ENCODE measurements at regions not wholly inside any gene's neighbourhood (a gene's known extent, or its start where the extent isn't known, plus 50 kb on each side); places are given as distances from the start of the nearest gene placed in this dataset.

- TF ChIP-seq TAF1 (IDR thresholded peaks at IDR 0.05; ENCODE audit: borderline replicate concordance, low read depth, low read length) (no peak), POLR2AphosphoS5 (IDR thresholded peaks at IDR 0.05; ENCODE audit: low read depth, low read length) (no peak), POLR2A (IDR thresholded peaks at IDR 0.05; ENCODE audit: low read depth, low read length) (no peak)
Observed at GRCh38 chr18:25454730-25455129, 102.8 kb upstream of the ZNF521 start.

Measured in GM12892 (cell line).